SK-N-SH (cell line): ENCODE measurements at regions not wholly inside any gene's neighbourhood (a gene's known extent, or its start where the extent isn't known, plus 50 kb on each side); places are given as distances from the start of the nearest gene placed in this dataset.

ENCODE experiments used
- CTCF ChIA-PET: fragments of 300-600, 350-600 bp; formaldehyde crosslinking; extraction: SDS; loops from one replicate; lab custom pipeline; 2021; lab: Yijun Ruan, JAX
- POLR2A ChIA-PET: fragments of 350-600 bp; sonication (Branson Sonifier 250); formaldehyde crosslinking; extraction: SDS; loops from one replicate; lab custom pipeline; 2020; ENCODE audit warnings: antibody characterized with exemption, inconsistent platforms; lab: Yijun Ruan, JAX
- DNase-seq: peaks from one replicate; pipeline ENCODE4 v3.0.0; 2012
- H2AFZ ChIP-seq: fragments of 200-600 bp; sonication (generic); 2 replicates; pipeline ENCODE4 v1.8.1; 2016; ENCODE audit warnings: antibody characterized with exemption, mild to moderate bottlenecking, low read depth
- H3F3A ChIP-seq: fragments of 200-600 bp; sonication (generic); replicated peaks from 2 replicates; pipeline ENCODE3; 2016; ENCODE audit warnings: antibody characterized with exemption, mild to moderate bottlenecking; ENCODE audit not compliant: insufficient read depth
- H3K27ac ChIP-seq, 2 experiments: fragments of 200-500 bp in 1 of 2; fragments of 200-600 bp in 1 of 2; sonication (Bioruptor generic) in 1 of 2; sonication (generic), shearing (Covaris generic) in 1 of 2; 2 replicates each; pipeline versions ENCODE4 v1.5.1 to v1.6.1; 2014 to 2016; ENCODE audit warnings: low read depth in 2 of 2, inconsistent platforms in 1 of 2, low read length in 1 of 2, mild to moderate bottlenecking in 1 of 2, mixed read lengths in 1 of 2
- H3K27me3 ChIP-seq: fragments of 200-600 bp; sonication (generic), shearing (Covaris generic); 2 replicates; pipeline ENCODE4 v1.6.1; 2016; ENCODE audit warnings: mixed run types; ENCODE audit not compliant: insufficient read depth
- H3K36me3 ChIP-seq, 2 experiments: fragments of 200-500 bp in 1 of 2; fragments of 200-600 bp in 1 of 2; sonication (Bioruptor generic) in 1 of 2; sonication (generic) in 1 of 2; replicated peaks in 1 of 2; 2 replicates each; pipeline versions ENCODE3 to v1.5.1; 2014 to 2016; ENCODE audit warnings: low read length in 1 of 2, mild to moderate bottlenecking in 1 of 2; ENCODE audit not compliant: insufficient read depth in 2 of 2, control insufficient read depth in 1 of 2
- H3K4me1 ChIP-seq, 2 experiments: fragments of 200-500 bp in 1 of 2; fragments of 200-600 bp in 1 of 2; sonication (Bioruptor generic) in 1 of 2; sonication (generic), shearing (Covaris generic) in 1 of 2; 2 replicates each; pipeline versions ENCODE4 v1.5.1 to v1.6.1; 2014 to 2016; ENCODE audit warnings: low read depth in 1 of 2, low read length in 1 of 2, mixed run types in 1 of 2; ENCODE audit not compliant: insufficient read depth in 2 of 2, control insufficient read depth in 1 of 2
- H3K4me2 ChIP-seq: fragments of 200-600 bp; sonication (generic), shearing (Covaris generic); 2 replicates; pipeline ENCODE4 v1.6.1; 2017; ENCODE audit warnings: mixed run types
- H3K4me3 ChIP-seq, 2 experiments: fragments of 200-500 bp in 1 of 2; fragments of 200-600 bp in 1 of 2; sonication (Bioruptor generic) in 1 of 2; sonication (generic), shearing (Covaris generic) in 1 of 2; 2 replicates each; pipeline versions ENCODE4 v1.5.1 to v1.8.1; 2014 to 2016; ENCODE audit warnings: low read depth in 2 of 2, inconsistent platforms in 1 of 2, low read length in 1 of 2, mild to moderate bottlenecking in 1 of 2, mixed read lengths in 1 of 2, moderate library complexity in 1 of 2
- H3K79me2 ChIP-seq: fragments of 200-600 bp; sonication (generic); 2 replicates; pipeline ENCODE4 v1.8.1; 2017; ENCODE audit warnings: mild to moderate bottlenecking; ENCODE audit not compliant: insufficient read depth
- H3K9ac ChIP-seq: fragments of 200-600 bp; sonication (generic); 2 replicates; pipeline ENCODE4 v1.6.1; 2017; ENCODE audit warnings: mixed run types
- H3K9me2 ChIP-seq: fragments of 200-600 bp; sonication (generic); 2 replicates; pipeline ENCODE4 v1.6.1; 2017; ENCODE audit warnings: mixed run types
- H3K9me3 ChIP-seq: fragments of 200-600 bp; sonication (generic); 2 replicates; pipeline ENCODE4 v1.6.1; 2017; ENCODE audit warnings: mixed run types, mild to moderate bottlenecking, moderate library complexity
- H4K20me1 ChIP-seq: fragments of 200-600 bp; sonication (generic); 2 replicates; pipeline ENCODE4 v1.6.1; 2017; ENCODE audit warnings: mild to moderate bottlenecking, mixed run types; ENCODE audit not compliant: insufficient read depth
- FOSL2 ChIP-seq: IDR thresholded peaks from 2 replicates; pipeline ENCODE4 v1.4.0; 2012; ENCODE audit warnings: low read depth, mild to moderate bottlenecking, moderate library complexity, borderline replicate concordance
- FOXJ3 ChIP-seq: sonication (generic); formaldehyde crosslinking; IDR thresholded peaks from 2 replicates; pipeline ENCODE4 v1.5.1; 2020; ENCODE audit warnings: mild to moderate bottlenecking, missing genetic modification reagents
- FOXM1 ChIP-seq: IDR thresholded peaks from 2 replicates; pipeline ENCODE4 v1.4.0; 2012; ENCODE audit warnings: low read depth, mild to moderate bottlenecking
- GABPA ChIP-seq: IDR thresholded peaks from 2 replicates; pipeline ENCODE4 v1.4.0; 2012; ENCODE audit warnings: low read depth, mild to moderate bottlenecking
- JUND ChIP-seq: IDR thresholded peaks from 2 replicates; pipeline ENCODE4 v1.4.0; 2012
- MXI1 ChIP-seq: IDR thresholded peaks from 2 replicates; pipeline ENCODE4 v1.6.1; 2012; ENCODE audit warnings: mild to moderate bottlenecking, low read depth, low read length, improper control_type of control experiment
- RFX5 ChIP-seq: IDR thresholded peaks from 2 replicates; pipeline ENCODE4 v1.6.1; 2012; ENCODE audit warnings: mild to moderate bottlenecking, improper control_type of control experiment, low read length
- RXRA ChIP-seq: IDR thresholded peaks from 2 replicates; pipeline ENCODE4 v1.4.0; 2012; ENCODE audit warnings: low read depth, mild to moderate bottlenecking, borderline replicate concordance
- SIN3A ChIP-seq: IDR thresholded peaks from 2 replicates; pipeline ENCODE4 v1.6.1; 2012; ENCODE audit warnings: low read depth, mild to moderate bottlenecking, low read length, moderate library complexity, borderline replicate concordance
- SMC3 ChIP-seq: IDR thresholded peaks from 2 replicates; pipeline ENCODE4 v1.6.1; 2012; ENCODE audit warnings: low read depth, low read length, improper control_type of control experiment
- TAF1 ChIP-seq: IDR thresholded peaks from 2 replicates; pipeline ENCODE4 v1.6.1; 2012; ENCODE audit warnings: low read depth, mild to moderate bottlenecking, low read length, moderate library complexity, borderline replicate concordance
- WGBS: methylation state at CpG from one replicate; pipeline ENCODE4 v1.1.6; 2017; ENCODE audit warnings: low lambda C conversion rate; 5-methylcytosine and 5-hydroxymethylcytosine counted together
- TF ChIP-seq, protein P1 (sequence below): fragments of 200-600 bp; sonication (generic); IDR thresholded peaks from 2 replicates; pipeline ENCODE4 v1.6.1; 2017; ENCODE audit warnings: antibody characterized with exemption, mild to moderate bottlenecking, moderate library complexity
- TF ChIP-seq, protein P2 (sequence below): IDR thresholded peaks from 2 replicates; pipeline ENCODE4 v1.4.0; 2012; ENCODE audit warnings: low read depth
- TF ChIP-seq, protein P3 (sequence below): IDR thresholded peaks from 2 replicates; pipeline ENCODE4; 2012

DNA sequence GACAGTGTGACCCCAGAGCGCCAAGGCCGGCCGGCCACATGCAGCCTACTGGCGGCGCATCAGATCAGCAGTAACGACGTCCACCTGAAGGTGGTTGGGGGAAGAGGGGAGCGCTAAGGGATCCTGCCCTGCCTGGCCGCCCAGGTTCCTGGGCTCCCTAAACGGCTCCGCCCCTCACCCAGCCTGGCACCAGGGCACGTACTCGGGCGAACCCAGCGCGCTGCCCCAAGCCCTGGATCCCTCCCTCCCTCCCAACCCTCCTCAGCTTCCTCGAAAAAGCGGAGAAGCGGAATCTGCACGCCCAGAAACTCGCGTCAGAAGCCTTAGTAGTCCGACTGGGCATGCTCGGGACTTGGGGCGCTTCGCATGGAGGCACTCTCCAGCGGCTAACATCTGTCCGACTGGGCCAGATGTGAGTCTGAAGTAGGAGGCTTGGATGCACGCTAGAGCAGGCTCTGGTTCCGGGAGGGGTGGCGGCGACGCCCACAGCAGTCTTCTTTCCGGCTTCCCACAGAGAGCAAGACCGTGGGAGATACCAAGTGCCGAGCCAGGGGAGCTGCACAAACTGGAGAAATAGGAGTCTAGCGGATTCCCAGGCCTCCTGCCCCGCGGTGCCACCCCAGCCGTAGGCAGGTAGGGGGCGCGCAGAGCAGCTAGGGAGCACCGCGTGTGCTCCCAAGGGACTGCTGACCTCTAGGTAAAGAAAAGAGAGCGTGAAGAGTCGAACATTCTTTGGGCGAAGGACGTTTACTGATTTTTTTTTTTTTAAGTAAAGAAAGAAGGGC, 114.3 kb upstream of the TEX13C start:
- H3K27me3 ChIP-seq: peaks cover 33% of the 10 kb centered on the region
- 8% methylated on average over 25 of the region's 48 CpGs for WGBS
- ChIA-PET CTCF (interaction anchor here (1.4 kb wide), 1 partner anchor 11 kb away, joined by 3 read pairs; no protein-coding TSS in a partner anchor), POLR2A (no interaction called here)
- H3K36me3 ChIP-seq: no peaks in the 10 kb centered on the region
- H3K9me3 ChIP-seq: no peaks in the 10 kb centered on the region
- no peak overlapping the region for H3K27ac ChIP-seq
- H2AFZ ChIP-seq: 0 out of 2 replicates have a peak overlapping the region, but pooled peaks have one; percentile 46
- H3F3A ChIP-seq: no peaks in the 10 kb centered on the region
- no peaks in the 10 kb centered on the region for H3K79me2 ChIP-seq
- no peak overlapping the region for H3K9ac ChIP-seq
- H3K4me3 ChIP-seq: peak overlapping the region; percentile 17 to 48; a peak in 3 of 4 replicates
- no peaks in the 10 kb centered on the region for H3K9me2 ChIP-seq
- peak; percentile 33 for DNase-seq
- TF ChIP-seq, protein P1, sequence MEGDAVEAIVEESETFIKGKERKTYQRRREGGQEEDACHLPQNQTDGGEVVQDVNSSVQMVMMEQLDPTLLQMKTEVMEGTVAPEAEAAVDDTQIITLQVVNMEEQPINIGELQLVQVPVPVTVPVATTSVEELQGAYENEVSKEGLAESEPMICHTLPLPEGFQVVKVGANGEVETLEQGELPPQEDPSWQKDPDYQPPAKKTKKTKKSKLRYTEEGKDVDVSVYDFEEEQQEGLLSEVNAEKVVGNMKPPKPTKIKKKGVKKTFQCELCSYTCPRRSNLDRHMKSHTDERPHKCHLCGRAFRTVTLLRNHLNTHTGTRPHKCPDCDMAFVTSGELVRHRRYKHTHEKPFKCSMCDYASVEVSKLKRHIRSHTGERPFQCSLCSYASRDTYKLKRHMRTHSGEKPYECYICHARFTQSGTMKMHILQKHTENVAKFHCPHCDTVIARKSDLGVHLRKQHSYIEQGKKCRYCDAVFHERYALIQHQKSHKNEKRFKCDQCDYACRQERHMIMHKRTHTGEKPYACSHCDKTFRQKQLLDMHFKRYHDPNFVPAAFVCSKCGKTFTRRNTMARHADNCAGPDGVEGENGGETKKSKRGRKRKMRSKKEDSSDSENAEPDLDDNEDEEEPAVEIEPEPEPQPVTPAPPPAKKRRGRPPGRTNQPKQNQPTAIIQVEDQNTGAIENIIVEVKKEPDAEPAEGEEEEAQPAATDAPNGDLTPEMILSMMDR: peak; percentile 34; the same call in 1 of the 2 replicates
- TF ChIP-seq FOXJ3 (CRISPR knock-in tag) (no peak), SMC3 (no peak), RXRA (no peak), JUND (no peak), TAF1 (no peak)
- TF ChIP-seq, protein P2, sequence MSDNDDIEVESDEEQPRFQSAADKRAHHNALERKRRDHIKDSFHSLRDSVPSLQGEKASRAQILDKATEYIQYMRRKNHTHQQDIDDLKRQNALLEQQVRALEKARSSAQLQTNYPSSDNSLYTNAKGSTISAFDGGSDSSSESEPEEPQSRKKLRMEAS: no peak
- no peaks in the 10 kb centered on the region; a peak in 1 of 4 replicates for H3K4me1 ChIP-seq
- peak overlapping the region; percentile 70; the same call in 1 of the 2 replicates for H3K4me2 ChIP-seq
- H4K20me1 ChIP-seq: no peaks in the 10 kb centered on the region

DNA sequence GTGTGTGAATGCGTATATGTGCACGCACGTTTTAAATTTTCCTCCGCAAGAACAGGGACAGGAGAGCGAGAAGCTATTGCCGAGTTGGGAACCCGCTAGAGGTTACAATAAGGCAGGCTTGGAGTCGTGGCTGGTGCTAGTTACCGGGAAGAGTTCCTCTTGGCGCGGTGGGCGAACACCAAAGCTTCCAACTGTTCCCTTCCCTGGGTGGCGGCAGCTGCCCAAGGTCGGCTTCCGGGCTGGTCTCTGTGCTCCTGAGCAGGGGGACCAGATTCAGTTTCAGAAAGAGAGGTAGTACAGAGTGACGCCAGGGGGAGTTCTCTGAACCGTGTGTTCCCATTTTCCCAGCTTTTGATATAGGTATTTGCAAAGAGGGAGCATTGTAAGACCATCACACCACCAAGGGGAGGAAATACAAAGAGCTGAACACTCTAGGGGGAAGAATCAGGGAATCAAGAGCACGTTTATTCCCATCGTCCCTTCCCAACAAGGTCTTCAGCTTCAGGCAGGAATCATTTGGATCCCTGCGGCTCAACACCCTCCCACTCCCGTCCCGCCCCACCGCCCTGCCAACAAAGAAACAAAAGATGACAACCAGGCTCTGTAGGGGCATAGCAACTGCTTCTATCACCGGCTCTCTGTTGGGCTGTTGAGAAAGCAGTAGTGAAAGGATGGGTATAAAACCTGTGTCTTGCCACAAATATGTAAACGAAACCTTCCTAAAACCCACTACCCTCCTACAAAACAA, 113.6 kb upstream of the TEX13C start:
- Histone ChIP-seq H3K4me1 (no peaks in the 10 kb centered on the region; a peak in 1 of 4 replicates), H3K79me2 (no peaks in the 10 kb centered on the region), H3K4me3 (no peak overlapping the region), H2AFZ (0 out of 2 replicates have a peak overlapping the region, but pooled peaks have one; percentile 46), H3K36me3 (no peaks in the 10 kb centered on the region), H3K4me2 (peak overlapping the region; percentile 70; the same call in 1 of the 2 replicates), H3K27me3 (peaks cover 33% of the 10 kb centered on the region), H3K9me3 (no peaks in the 10 kb centered on the region), H3F3A (no peaks in the 10 kb centered on the region), H3K9me2 (no peaks in the 10 kb centered on the region), H4K20me1 (no peaks in the 10 kb centered on the region), H3K27ac (no peak overlapping the region), H3K9ac (no peak overlapping the region)
- CTCF ChIA-PET: interaction anchor here (1.4 kb wide), 1 partner anchor 10 kb away, joined by 3 read pairs; no protein-coding TSS in a partner anchor
- TF ChIP-seq SIN3A (no peak), FOXM1 (no peak), MXI1 (no peak), FOSL2 (no peak), GABPA (no peak), RFX5 (no peak)
- TF ChIP-seq, protein P3, sequence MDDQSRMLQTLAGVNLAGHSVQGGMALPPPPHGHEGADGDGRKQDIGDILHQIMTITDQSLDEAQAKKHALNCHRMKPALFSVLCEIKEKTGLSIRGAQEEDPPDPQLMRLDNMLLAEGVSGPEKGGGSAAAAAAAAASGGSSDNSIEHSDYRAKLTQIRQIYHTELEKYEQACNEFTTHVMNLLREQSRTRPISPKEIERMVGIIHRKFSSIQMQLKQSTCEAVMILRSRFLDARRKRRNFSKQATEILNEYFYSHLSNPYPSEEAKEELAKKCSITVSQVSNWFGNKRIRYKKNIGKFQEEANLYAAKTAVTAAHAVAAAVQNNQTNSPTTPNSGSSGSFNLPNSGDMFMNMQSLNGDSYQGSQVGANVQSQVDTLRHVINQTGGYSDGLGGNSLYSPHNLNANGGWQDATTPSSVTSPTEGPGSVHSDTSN: no peak
- TF ChIP-seq, protein P1: 0 out of 2 replicates have a peak, but pooled peaks have one; percentile 1
- peak; percentile 5 for DNase-seq
- WGBS: 0% methylated on average over 18 of the region's 25 CpGs
- POLR2A ChIA-PET: no interaction called here
